ENCODE measurements at regions not wholly inside any gene's neighbourhood (a gene's known extent, or its start where the extent isn't known, plus 50 kb on each side); places are given as distances from the start of the nearest gene placed in this dataset.

- Histone ChIP-seq H3K9me2 (replicated peaks; ENCODE audit: insufficient read depth, low read length) (no peaks in the 10 kb centered on the region), H3K4me2 (ENCODE audit: low read depth, low read length) (no peak overlapping the region), H3K4me3 (ENCODE audit: low read length) (no peak overlapping the region), H3K9me3 (replicated peaks; ENCODE audit: insufficient read depth, low read length) (no peaks in the 10 kb centered on the region), H3K27ac (ENCODE audit: low read length) (no peak overlapping the region), H3K36me3 (replicated peaks; ENCODE audit: insufficient read depth, low read length) (no peaks in the 10 kb centered on the region), H2AFZ (ENCODE audit: low read length) (no peak overlapping the region), H4K20me1 (ENCODE audit: insufficient read depth, low read length) (no peaks in the 10 kb centered on the region), H3K27me3 (replicated peaks; ENCODE audit: insufficient read depth, low read length) (no peaks in the 10 kb centered on the region), H3F3A (ENCODE audit: insufficient read depth, low read length) (no peaks in the 10 kb centered on the region), H3K9ac (ENCODE audit: low read length) (no peak overlapping the region), H3K79me2 (ENCODE audit: low read length) (no peaks in the 10 kb centered on the region), H3K4me1 (ENCODE audit: low read length) (no peaks in the 10 kb centered on the region)
- DNase-seq: no peak
- TF ChIP-seq, protein P1, sequence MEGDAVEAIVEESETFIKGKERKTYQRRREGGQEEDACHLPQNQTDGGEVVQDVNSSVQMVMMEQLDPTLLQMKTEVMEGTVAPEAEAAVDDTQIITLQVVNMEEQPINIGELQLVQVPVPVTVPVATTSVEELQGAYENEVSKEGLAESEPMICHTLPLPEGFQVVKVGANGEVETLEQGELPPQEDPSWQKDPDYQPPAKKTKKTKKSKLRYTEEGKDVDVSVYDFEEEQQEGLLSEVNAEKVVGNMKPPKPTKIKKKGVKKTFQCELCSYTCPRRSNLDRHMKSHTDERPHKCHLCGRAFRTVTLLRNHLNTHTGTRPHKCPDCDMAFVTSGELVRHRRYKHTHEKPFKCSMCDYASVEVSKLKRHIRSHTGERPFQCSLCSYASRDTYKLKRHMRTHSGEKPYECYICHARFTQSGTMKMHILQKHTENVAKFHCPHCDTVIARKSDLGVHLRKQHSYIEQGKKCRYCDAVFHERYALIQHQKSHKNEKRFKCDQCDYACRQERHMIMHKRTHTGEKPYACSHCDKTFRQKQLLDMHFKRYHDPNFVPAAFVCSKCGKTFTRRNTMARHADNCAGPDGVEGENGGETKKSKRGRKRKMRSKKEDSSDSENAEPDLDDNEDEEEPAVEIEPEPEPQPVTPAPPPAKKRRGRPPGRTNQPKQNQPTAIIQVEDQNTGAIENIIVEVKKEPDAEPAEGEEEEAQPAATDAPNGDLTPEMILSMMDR (IDR thresholded peaks at IDR 0.05; ENCODE audit: low read length): no peak
- no peak for TF ChIP-seq EZH2phosphoT487 (IDR thresholded peaks at IDR 0.05; ENCODE audit: low read length)
- no peak for TF ChIP-seq EZH2 (optimal IDR thresholded peaks at IDR 0.05; ENCODE audit: low read depth, low read length)
These were observed 353.6 kb upstream of the FAT3 start for GRCh38 chr11:91871048-91871447.

DNA sequence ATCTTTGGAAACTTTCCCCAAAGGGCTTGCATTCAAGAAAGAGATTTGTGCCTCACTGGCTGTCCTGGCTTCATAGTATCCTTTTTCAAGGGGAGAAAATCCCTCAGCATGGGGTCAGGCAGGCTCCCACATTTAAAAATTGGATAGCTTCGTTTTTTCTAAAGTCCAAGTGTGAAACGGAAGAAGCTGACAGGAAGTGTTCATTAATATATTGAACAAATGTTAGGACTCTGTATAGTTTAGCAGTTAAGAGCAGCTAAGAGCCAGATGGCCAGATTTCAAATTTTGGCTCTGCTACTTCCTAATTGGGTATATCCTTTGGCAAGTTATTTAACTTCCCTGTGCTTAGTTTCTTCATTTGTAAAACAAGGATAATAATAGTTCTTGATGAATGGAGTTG lies 354.9 kb upstream of the FAT3 start:
- DNase-seq: no peak
- no peaks in the 10 kb centered on the region for H3K4me1 ChIP-seq (ENCODE audit: low read length)
- no peaks in the 10 kb centered on the region for H3F3A ChIP-seq (ENCODE audit: insufficient read depth, low read length)
- H3K4me2 ChIP-seq (ENCODE audit: low read depth, low read length): no peak overlapping the region
- no peak overlapping the region for H2AFZ ChIP-seq (ENCODE audit: low read length)
- H3K9me2 ChIP-seq (replicated peaks; ENCODE audit: insufficient read depth, low read length): no peaks in the 10 kb centered on the region
- no peaks in the 10 kb centered on the region for H3K79me2 ChIP-seq (ENCODE audit: low read length)
- no peaks in the 10 kb centered on the region for H3K9me3 ChIP-seq (replicated peaks; ENCODE audit: insufficient read depth, low read length)
- no peaks in the 10 kb centered on the region for H3K27me3 ChIP-seq (replicated peaks; ENCODE audit: insufficient read depth, low read length)
- H3K9ac ChIP-seq (ENCODE audit: low read length): no peak overlapping the region
- TF ChIP-seq EZH2phosphoT487 (IDR thresholded peaks at IDR 0.05; ENCODE audit: low read length) (no peak), EZH2 (optimal IDR thresholded peaks at IDR 0.05; ENCODE audit: low read depth, low read length) (no peak)
- TF ChIP-seq, protein P1 (IDR thresholded peaks at IDR 0.05; ENCODE audit: low read length): no peak
- H3K36me3 ChIP-seq (replicated peaks; ENCODE audit: insufficient read depth, low read length): no peaks in the 10 kb centered on the region
- no peak overlapping the region for H3K27ac ChIP-seq (ENCODE audit: low read length)
- H4K20me1 ChIP-seq (ENCODE audit: insufficient read depth, low read length): no peaks in the 10 kb centered on the region
- H3K4me3 ChIP-seq (ENCODE audit: low read length): no peak overlapping the region

DNA sequence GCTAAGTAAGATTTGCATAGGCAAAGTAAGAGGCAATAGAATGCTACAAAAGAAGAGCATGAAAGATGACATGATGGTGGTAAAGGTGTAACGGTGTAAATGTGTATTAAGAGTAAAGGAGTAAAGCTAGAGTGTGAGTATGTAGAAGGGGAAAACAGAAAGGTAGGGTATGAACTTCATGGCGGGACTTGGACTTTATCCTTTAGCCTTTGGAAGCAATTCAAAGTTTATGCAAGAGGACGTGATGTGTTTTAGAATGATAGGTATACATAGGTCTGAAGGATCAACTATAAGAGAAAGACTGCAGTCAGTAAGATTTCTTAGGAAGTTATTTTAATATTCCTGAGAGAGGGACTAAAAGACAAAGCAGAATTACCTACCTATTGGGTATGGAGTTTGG lies 358.0 kb upstream of the FAT3 start:
- DNase-seq: no peak
- H4K20me1 ChIP-seq (ENCODE audit: insufficient read depth, low read length): no peaks in the 10 kb centered on the region
- H3F3A ChIP-seq (ENCODE audit: insufficient read depth, low read length): no peaks in the 10 kb centered on the region
- H3K4me2 ChIP-seq (ENCODE audit: low read depth, low read length): no peak overlapping the region
- H3K79me2 ChIP-seq (ENCODE audit: low read length): no peaks in the 10 kb centered on the region
- no peak overlapping the region for H2AFZ ChIP-seq (ENCODE audit: low read length)
- H3K36me3 ChIP-seq (replicated peaks; ENCODE audit: insufficient read depth, low read length): no peaks in the 10 kb centered on the region
- H3K27ac ChIP-seq (ENCODE audit: low read length): no peak overlapping the region
- no peak overlapping the region for H3K4me3 ChIP-seq (ENCODE audit: low read length)
- no peaks in the 10 kb centered on the region for H3K9me3 ChIP-seq (replicated peaks; ENCODE audit: insufficient read depth, low read length)
- no peaks in the 10 kb centered on the region for H3K9me2 ChIP-seq (replicated peaks; ENCODE audit: insufficient read depth, low read length)
- no peaks in the 10 kb centered on the region for H3K27me3 ChIP-seq (replicated peaks; ENCODE audit: insufficient read depth, low read length)
- no peak overlapping the region for H3K9ac ChIP-seq (ENCODE audit: low read length)
- H3K4me1 ChIP-seq (ENCODE audit: low read length): no peaks in the 10 kb centered on the region
- no peak for TF ChIP-seq EZH2phosphoT487 (IDR thresholded peaks at IDR 0.05; ENCODE audit: low read length)
- TF ChIP-seq, protein P1 (IDR thresholded peaks at IDR 0.05; ENCODE audit: low read length): no peak
- TF ChIP-seq EZH2 (optimal IDR thresholded peaks at IDR 0.05; ENCODE audit: low read depth, low read length): no peak
